IMR-90 (cell line): ENCODE measurements at regions not wholly inside any gene's neighbourhood (a gene's known extent, or its start where the extent isn't known, plus 50 kb on each side); places are given as distances from the start of the nearest gene placed in this dataset.

Experiments used
- ATAC-seq: fragments of 200-7000 bp; cut with Tn5 transposase; 2 replicates; pipeline ENCODE4 v1.9.1; 2020; ENCODE audit warnings: low read depth, mild to moderate bottlenecking, moderate library complexity
- BruUV-seq: library from RNA; stranded (reverse); fragments of 400-500 nt; replicated peaks from 2 replicates; lab custom pipeline; 2021; lab: Mats Ljungman, UMichigan
- CTCF ChIA-PET: fragments of 300-600 bp; formaldehyde crosslinking; extraction: SDS; loops from one replicate; lab custom pipeline; 2021; ENCODE audit warnings: antibody characterized with exemption; lab: Yijun Ruan, JAX
- POLR2A ChIA-PET: fragments of 300-600 bp; sonication (Branson Sonifier 250); formaldehyde crosslinking; loops from one replicate; lab custom pipeline; 2022; ENCODE audit warnings: antibody characterized with exemption; ENCODE audit not compliant: unreplicated experiment; lab: Charles Lee
- DNase-seq: peaks from one replicate; pipeline ENCODE4 v3.0.0; 2013
- H2AFZ ChIP-seq: replicated peaks from 2 replicates; pipeline ENCODE3; 2013; ENCODE audit warnings: low read length, mild to moderate bottlenecking; ENCODE audit not compliant: poor library complexity
- H2AK5ac ChIP-seq: 2 replicates; pipeline ENCODE4 v1.6.1; 2013; ENCODE audit warnings: low read depth, low read length, inconsistent platforms
- H2AK9ac ChIP-seq: replicated peaks from 2 replicates; pipeline ENCODE3; 2013; ENCODE audit warnings: mild to moderate bottlenecking, low read depth, low read length, moderate library complexity; ENCODE audit not compliant: poor library complexity
- H2BK120ac ChIP-seq: 2 replicates; pipeline ENCODE4 v1.6.1; 2013; ENCODE audit warnings: low read depth, low read length, inconsistent platforms
- H2BK15ac ChIP-seq: 3 replicates; pipeline ENCODE4 v1.6.1; 2013; ENCODE audit warnings: low read depth, low read length, inconsistent platforms
- H2BK20ac ChIP-seq: 2 replicates; pipeline ENCODE4 v1.6.1; 2013; ENCODE audit warnings: low read depth, mild to moderate bottlenecking, inconsistent platforms, low read length, moderate library complexity
- H2BK5ac ChIP-seq: 2 replicates; pipeline ENCODE4 v1.6.1; 2013; ENCODE audit warnings: mild to moderate bottlenecking, low read depth, low read length, inconsistent platforms; ENCODE audit not compliant: poor library complexity, severe bottlenecking
- H3K14ac ChIP-seq: replicated peaks from 2 replicates; pipeline ENCODE4 v1.6.1; 2013; ENCODE audit warnings: low read depth, low read length, inconsistent platforms
- H3K18ac ChIP-seq: 2 replicates; pipeline ENCODE4 v1.6.1; 2013; ENCODE audit warnings: low read depth, low read length, control low read depth
- H3K23ac ChIP-seq: 2 replicates; pipeline ENCODE4 v1.6.1; 2013; ENCODE audit warnings: low read depth, low read length, inconsistent platforms
- H3K27ac ChIP-seq: 2 replicates; pipeline ENCODE4 v1.5.1; 2013; ENCODE audit warnings: mild to moderate bottlenecking, control low read depth, low read length; ENCODE audit not compliant: insufficient read depth
- H3K27me3 ChIP-seq: 2 replicates; pipeline ENCODE4 v1.6.1; 2013; ENCODE audit warnings: low read length; ENCODE audit not compliant: control insufficient read depth, insufficient read depth
- H3K36me3 ChIP-seq: 2 replicates; pipeline ENCODE4 v1.6.1; 2013; ENCODE audit warnings: low read length, mixed read lengths; ENCODE audit not compliant: control insufficient read depth, insufficient read depth
- H3K4ac ChIP-seq: 2 replicates; pipeline ENCODE4 v1.6.1; 2013; ENCODE audit warnings: low read depth, low read length, inconsistent platforms
- H3K4me1 ChIP-seq: 2 replicates; pipeline ENCODE4 v1.6.1; 2013; ENCODE audit warnings: low read length, mixed read lengths; ENCODE audit not compliant: control insufficient read depth, insufficient read depth
- H3K4me2 ChIP-seq: 2 replicates; pipeline ENCODE4 v1.6.1; 2013; ENCODE audit warnings: low read depth, mild to moderate bottlenecking, control low read depth, low read length, moderate library complexity
- H3K4me3 ChIP-seq: 2 replicates; pipeline ENCODE4 v1.5.1; 2013; ENCODE audit warnings: low read depth, mild to moderate bottlenecking, control low read depth, low read length, moderate library complexity; ENCODE audit not compliant: insufficient read depth
- H3K56ac ChIP-seq: 2 replicates; pipeline ENCODE4 v1.6.1; 2013; ENCODE audit warnings: low read length, inconsistent platforms; ENCODE audit not compliant: insufficient read depth; ENCODE audit errors: extremely low read depth
- H3K79me1 ChIP-seq, 2 experiments: 2 replicates each; pipeline ENCODE4 v1.6.1; 2013; ENCODE audit warnings: low read length in 2 of 2, inconsistent platforms in 1 of 2, low read depth in 1 of 2
- H3K9ac ChIP-seq: 2 replicates; pipeline ENCODE4 v1.6.1; 2013; ENCODE audit warnings: low read depth, low read length, control low read depth
- H3K9me1 ChIP-seq: 2 replicates; pipeline ENCODE4 v1.6.1; 2013; ENCODE audit warnings: low read length, inconsistent platforms; ENCODE audit not compliant: insufficient read depth
- H3K9me3 ChIP-seq: 2 replicates; pipeline ENCODE4 v1.6.1; 2013; ENCODE audit warnings: low read length; ENCODE audit not compliant: control insufficient read depth, insufficient read depth
- H4K20me1 ChIP-seq: 2 replicates; pipeline ENCODE4 v1.6.1; 2013; ENCODE audit warnings: low read length, inconsistent platforms; ENCODE audit not compliant: insufficient read depth
- H4K5ac ChIP-seq: 2 replicates; pipeline ENCODE4 v1.6.1; 2013; ENCODE audit warnings: mild to moderate bottlenecking, low read depth, low read length, control low read depth
- H4K8ac ChIP-seq, 2 experiments: 2 replicates each; pipeline ENCODE4 v1.6.1; 2013; ENCODE audit warnings: low read depth in 2 of 2, low read length in 2 of 2, control low read depth in 1 of 2, inconsistent platforms in 1 of 2
- H4K91ac ChIP-seq: 2 replicates; pipeline ENCODE4 v1.6.1; 2013; ENCODE audit warnings: low read depth, low read length, inconsistent platforms; ENCODE audit not compliant: insufficient read depth
- FOS ChIP-seq: fragments of 150-350 bp; IDR thresholded peaks from 2 replicates; pipeline ENCODE4 v1.6.1; 2016; ENCODE audit warnings: low read depth, low read length
- MAFK ChIP-seq: IDR thresholded peaks from 2 replicates; pipeline ENCODE4 v1.6.1; 2012; ENCODE audit warnings: low read depth, low read length, improper control_type of control experiment
- MAZ ChIP-seq: IDR thresholded peaks from 2 replicates; pipeline ENCODE4 v1.6.1; 2012; ENCODE audit warnings: low read depth, mild to moderate bottlenecking, low read length, improper control_type of control experiment, moderate library complexity, borderline replicate concordance
- NFE2L2 ChIP-seq: fragments of 150-350 bp; IDR thresholded peaks from 2 replicates; pipeline ENCODE4 v1.6.1; 2016; ENCODE audit warnings: low read depth, mild to moderate bottlenecking, low read length
- POLR2A ChIP-seq: IDR thresholded peaks from 2 replicates; pipeline ENCODE4 v1.6.1; 2012; ENCODE audit warnings: mild to moderate bottlenecking, low read depth, low read length
- RCOR1 ChIP-seq: IDR thresholded peaks from 2 replicates; pipeline ENCODE4 v1.6.1; 2012; ENCODE audit warnings: mild to moderate bottlenecking, low read length, improper control_type of control experiment; ENCODE audit not compliant: insufficient replicate concordance
- RFX5 ChIP-seq: IDR thresholded peaks from 2 replicates; pipeline ENCODE4 v1.8.0; 2012; ENCODE audit warnings: low read depth, mild to moderate bottlenecking, low read length, moderate library complexity
- WGBS, 2 experiments: methylation state at CpG; one replicate each; pipeline versions ENCODE4 v1.1.5 to v1.1.7; 2013; ENCODE audit warnings: missing lambda C conversion rate in 2 of 2; ENCODE audit not compliant: insufficient read length in 1 of 2; ENCODE audit errors: extremely low coverage in 2 of 2; 5-methylcytosine and 5-hydroxymethylcytosine counted together
- dilution Hi-C: fragments of 300-500 bp; cut with HindIII; formaldehyde crosslinking; loops from one replicate; pipeline ENCODE4 v1.14.3; 2018; ENCODE audit warnings: low sequenced_read_pairs; ENCODE audit not compliant: unreplicated experiment
- in situ Hi-C: fragments of 300-500 bp; cut with MboI; formaldehyde crosslinking; loops from 3 replicates; pipeline ENCODE4 v1.14.3; 2019; ENCODE audit warnings: low sequenced_read_pairs, inconsistent platforms, mixed read lengths
- intact Hi-C: fragments of 100-400 bp; cut with micrococcal nuclease; formaldehyde crosslinking; loops from 2 replicates; pipeline ENCODE4 v1.10.0; 2022
- TF ChIP-seq, protein P1 (sequence below): fragments of 150-350 bp; IDR thresholded peaks from 2 replicates; pipeline ENCODE4 v1.6.1; 2016; ENCODE audit warnings: low read depth, mild to moderate bottlenecking, low read length, moderate library complexity, borderline replicate concordance

GRCh38 chr5:8714198-8714597 is 831.7 kb downstream of the SEMA5A start:
- no TSS peak for BruUV-seq
- H4K5ac ChIP-seq, result no peak overlapping the region
- no peaks in the 10 kb centered on the region for H3K9me1 ChIP-seq
- no peak overlapping the region for H3K4me3 ChIP-seq
- H2AK5ac ChIP-seq, result no peak overlapping the region
- no peaks in the 10 kb centered on the region for H4K20me1 ChIP-seq
- no peak overlapping the region for H2BK20ac ChIP-seq
- no peak overlapping the region for H4K8ac ChIP-seq
- in situ Hi-C loops (no loop called here), intact Hi-C loops (no loop called here), dilution Hi-C loops (no loop called here)
- H3K18ac ChIP-seq, result no peak overlapping the region
- H2AK9ac ChIP-seq, result no peak overlapping the region
- H3K9me3 ChIP-seq, result no peaks in the 10 kb centered on the region
- no peaks in the 10 kb centered on the region for H3K79me1 ChIP-seq
- no peak overlapping the region for H2BK5ac ChIP-seq
- H2AFZ ChIP-seq, result no peak overlapping the region
- DNase-seq (no peak), ATAC-seq (no peak)
- no peak for TF ChIP-seq FOS
- no peak for TF ChIP-seq MAZ
- TF ChIP-seq, protein P1, sequence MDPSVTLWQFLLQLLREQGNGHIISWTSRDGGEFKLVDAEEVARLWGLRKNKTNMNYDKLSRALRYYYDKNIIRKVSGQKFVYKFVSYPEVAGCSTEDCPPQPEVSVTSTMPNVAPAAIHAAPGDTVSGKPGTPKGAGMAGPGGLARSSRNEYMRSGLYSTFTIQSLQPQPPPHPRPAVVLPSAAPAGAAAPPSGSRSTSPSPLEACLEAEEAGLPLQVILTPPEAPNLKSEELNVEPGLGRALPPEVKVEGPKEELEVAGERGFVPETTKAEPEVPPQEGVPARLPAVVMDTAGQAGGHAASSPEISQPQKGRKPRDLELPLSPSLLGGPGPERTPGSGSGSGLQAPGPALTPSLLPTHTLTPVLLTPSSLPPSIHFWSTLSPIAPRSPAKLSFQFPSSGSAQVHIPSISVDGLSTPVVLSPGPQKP, result no peak
- no peak for TF ChIP-seq NFE2L2
- TF ChIP-seq RCOR1, result no peak
- TF ChIP-seq RFX5, result no peak
- no peak for TF ChIP-seq POLR2A
- no peak for TF ChIP-seq MAFK
- no peak overlapping the region for H2BK120ac ChIP-seq
- no peak overlapping the region for H3K4me2 ChIP-seq
- H3K14ac ChIP-seq, result no peak overlapping the region
- POLR2A ChIA-PET, result no interaction called here
- no peak overlapping the region for H2BK15ac ChIP-seq
- H3K4ac ChIP-seq, result no peak overlapping the region
- no peak overlapping the region for H3K23ac ChIP-seq
- no peak overlapping the region for H3K27ac ChIP-seq
- no CpG with 5 or more reads among the region's 1 CpG for WGBS, 2 experiments
- no peaks in the 10 kb centered on the region for H3K27me3 ChIP-seq
- no peaks in the 10 kb centered on the region for H3K36me3 ChIP-seq
- no peak overlapping the region for H3K9ac ChIP-seq
- H3K4me1 ChIP-seq, result peaks cover 2% of the 10 kb centered on the region; the same call in 1 of the 2 replicates
- no peak overlapping the region for H3K56ac ChIP-seq
- CTCF ChIA-PET, result no interaction called here
- H4K91ac ChIP-seq, result no peak overlapping the region
